ENCODE measurements at regions not wholly inside any gene's neighbourhood (a gene's known extent, or its start where the extent isn't known, plus 50 kb on each side); places are given as distances from the start of the nearest gene placed in this dataset.

- Mint-ChIP-seq H3K36me3 (peaks cover 22% of the 10 kb centered on the region), H3K27me3 (peaks cover 15% of the 10 kb centered on the region), H3K4me1 (peaks cover 32% of the 10 kb centered on the region), H3K4me3 (no peak overlapping the region), H3K27ac (no peak overlapping the region), H3K9me3 (peaks cover 33% of the 10 kb centered on the region)
- no peak for DNase-seq
- CTCF ChIA-PET: no interaction called here
These were observed 330.6 kb upstream of the TLE3 start for GRCh38 chr15:70428211-70428822.

GRCh38 chr15:70427167-70428120 lies 329.7 kb upstream of the TLE3 start:
- no peak overlapping the region for H3K4me3 Mint-ChIP-seq
- CTCF ChIA-PET: no interaction called here
- peaks cover 34% of the 10 kb centered on the region for H3K4me1 Mint-ChIP-seq
- H3K27me3 Mint-ChIP-seq: peaks cover 22% of the 10 kb centered on the region
- no peak overlapping the region for H3K27ac Mint-ChIP-seq
- peaks cover 35% of the 10 kb centered on the region for H3K9me3 Mint-ChIP-seq
- peaks cover 22% of the 10 kb centered on the region for H3K36me3 Mint-ChIP-seq
- no peak for DNase-seq

- DNase-seq: no peak
- CTCF ChIA-PET: interaction anchor here (2.3 kb wide), 1 partner anchor 41 kb away, joined by 7 read pairs; no protein-coding TSS in a partner anchor
- Mint-ChIP-seq H3K27ac (no peak overlapping the region), H3K9me3 (peaks cover 41% of the 10 kb centered on the region), H3K4me3 (no peak overlapping the region), H3K4me1 (peaks cover 34% of the 10 kb centered on the region), H3K27me3 (peaks cover 21% of the 10 kb centered on the region), H3K36me3 (peaks cover 27% of the 10 kb centered on the region)
These were observed 328.5 kb upstream of the TLE3 start for GRCh38 chr15:70426096-70426821.

GRCh38 chr15:70424937-70425411 lies 327.3 kb upstream of the TLE3 start:
- CTCF ChIA-PET: interaction anchor here (2.3 kb wide), 1 partner anchor 42 kb away, joined by 7 read pairs; no protein-coding TSS in a partner anchor
- peaks cover 41% of the 10 kb centered on the region for H3K9me3 Mint-ChIP-seq
- H3K4me3 Mint-ChIP-seq: no peak overlapping the region
- H3K27me3 Mint-ChIP-seq: peaks cover 27% of the 10 kb centered on the region
- DNase-seq: peak; percentile 50
- peak overlapping the region; percentile 75 for H3K27ac Mint-ChIP-seq
- H3K36me3 Mint-ChIP-seq: peaks cover 27% of the 10 kb centered on the region
- H3K4me1 Mint-ChIP-seq: peaks cover 34% of the 10 kb centered on the region

GRCh38 chr15:70423267-70423666 lies 325.6 kb upstream of the TLE3 start:
- no peak overlapping the region for H3K27ac Mint-ChIP-seq
- peaks cover 21% of the 10 kb centered on the region for H3K36me3 Mint-ChIP-seq
- peaks cover 34% of the 10 kb centered on the region for H3K4me1 Mint-ChIP-seq
- peaks cover 35% of the 10 kb centered on the region for H3K27me3 Mint-ChIP-seq
- no peak overlapping the region for H3K4me3 Mint-ChIP-seq
- peaks cover 31% of the 10 kb centered on the region for H3K9me3 Mint-ChIP-seq
- CTCF ChIA-PET: interaction anchor here (1.1 kb wide), 1 partner anchor 65 kb away, joined by 3 read pairs; no protein-coding TSS in a partner anchor
- DNase-seq: no peak

- H3K4me3 Mint-ChIP-seq: no peak overlapping the region
- peaks cover 34% of the 10 kb centered on the region for H3K4me1 Mint-ChIP-seq
- H3K27ac Mint-ChIP-seq: no peak overlapping the region
- CTCF ChIA-PET: interaction anchor here (1.1 kb wide), 1 partner anchor 66 kb away, joined by 3 read pairs; no protein-coding TSS in a partner anchor
- H3K36me3 Mint-ChIP-seq: peaks cover 17% of the 10 kb centered on the region
- H3K9me3 Mint-ChIP-seq: peaks cover 27% of the 10 kb centered on the region
- H3K27me3 Mint-ChIP-seq: peaks cover 45% of the 10 kb centered on the region
- no peak for DNase-seq
These were observed 324.6 kb upstream of the TLE3 start for GRCh38 chr15:70422342-70422741.

- Mint-ChIP-seq H3K36me3 (peaks cover 17% of the 10 kb centered on the region), H3K27me3 (peaks cover 53% of the 10 kb centered on the region), H3K4me1 (peaks cover 27% of the 10 kb centered on the region), H3K4me3 (no peak overlapping the region), H3K27ac (no peak overlapping the region), H3K9me3 (peaks cover 29% of the 10 kb centered on the region)
- CTCF ChIA-PET: no interaction called here
- DNase-seq: no peak
These were observed 323.3 kb upstream of the TLE3 start for GRCh38 chr15:70420948-70421482.

GRCh38 chr15:70420086-70420947 lies 322.6 kb upstream of the TLE3 start:
- CTCF ChIA-PET: no interaction called here
- no peak for DNase-seq
- H3K27me3 Mint-ChIP-seq: peaks cover 59% of the 10 kb centered on the region
- H3K36me3 Mint-ChIP-seq: peaks cover 17% of the 10 kb centered on the region
- H3K4me1 Mint-ChIP-seq: peaks cover 20% of the 10 kb centered on the region
- H3K9me3 Mint-ChIP-seq: peaks cover 25% of the 10 kb centered on the region
- H3K27ac Mint-ChIP-seq: no peak overlapping the region
- no peak overlapping the region for H3K4me3 Mint-ChIP-seq

GRCh38 chr15:70418943-70419342 lies 321.2 kb upstream of the TLE3 start:
- H3K4me1 Mint-ChIP-seq: peaks cover 6% of the 10 kb centered on the region
- peaks cover 14% of the 10 kb centered on the region for H3K9me3 Mint-ChIP-seq
- no peak overlapping the region for H3K27ac Mint-ChIP-seq
- peaks cover 8% of the 10 kb centered on the region for H3K36me3 Mint-ChIP-seq
- CTCF ChIA-PET: no interaction called here
- no peak for DNase-seq
- H3K27me3 Mint-ChIP-seq: peaks cover 59% of the 10 kb centered on the region
- H3K4me3 Mint-ChIP-seq: no peak overlapping the region

- H3K27me3 Mint-ChIP-seq: peaks cover 52% of the 10 kb centered on the region
- H3K36me3 Mint-ChIP-seq: peaks cover 5% of the 10 kb centered on the region
- no peaks in the 10 kb centered on the region for H3K4me1 Mint-ChIP-seq
- CTCF ChIA-PET: interaction anchor here (0.8 kb wide), 1 partner anchor 94 kb away, joined by 3 read pairs; no protein-coding TSS in a partner anchor
- no peak overlapping the region for H3K27ac Mint-ChIP-seq
- DNase-seq: no peak
- H3K4me3 Mint-ChIP-seq: no peak overlapping the region
- H3K9me3 Mint-ChIP-seq: peaks cover 8% of the 10 kb centered on the region
These were observed 319.8 kb upstream of the TLE3 start for GRCh38 chr15:70417535-70417934.

GRCh38 chr15:70416829-70417228 lies 319.1 kb upstream of the TLE3 start:
- no peak overlapping the region for H3K4me3 Mint-ChIP-seq
- H3K9me3 Mint-ChIP-seq: peaks cover 1% of the 10 kb centered on the region
- CTCF ChIA-PET: no interaction called here
- H3K27ac Mint-ChIP-seq: no peak overlapping the region
- no peaks in the 10 kb centered on the region for H3K4me1 Mint-ChIP-seq
- no peak for DNase-seq
- H3K27me3 Mint-ChIP-seq: peaks cover 52% of the 10 kb centered on the region
- H3K36me3 Mint-ChIP-seq: peaks cover 1% of the 10 kb centered on the region

- no peak overlapping the region for H3K4me3 Mint-ChIP-seq
- H3K27ac Mint-ChIP-seq: no peak overlapping the region
- no peaks in the 10 kb centered on the region for H3K36me3 Mint-ChIP-seq
- H3K9me3 Mint-ChIP-seq: peaks cover 1% of the 10 kb centered on the region
- peaks cover 2% of the 10 kb centered on the region for H3K4me1 Mint-ChIP-seq
- no peak for DNase-seq
- CTCF ChIA-PET: no interaction called here
- H3K27me3 Mint-ChIP-seq: peaks cover 54% of the 10 kb centered on the region
These were observed 317.7 kb upstream of the TLE3 start for GRCh38 chr15:70415398-70415797.

- CTCF ChIA-PET: no interaction called here
- peaks cover 4% of the 10 kb centered on the region for H3K4me1 Mint-ChIP-seq
- peaks cover 58% of the 10 kb centered on the region for H3K27me3 Mint-ChIP-seq
- H3K27ac Mint-ChIP-seq: no peak overlapping the region
- peaks cover 1% of the 10 kb centered on the region for H3K9me3 Mint-ChIP-seq
- no peak overlapping the region for H3K4me3 Mint-ChIP-seq
- no peak for DNase-seq
- H3K36me3 Mint-ChIP-seq: no peaks in the 10 kb centered on the region
These were observed 316.9 kb upstream of the TLE3 start for GRCh38 chr15:70414626-70415025.
